Stimulated activated CD4-positive, alpha-beta T cell treated with anti-CD3 and anti-CD28 coated beads, Interleukin-4, amount 100 ng/mL, for 1 hour (primary cell): ENCODE measurements at regions not wholly inside any gene's neighbourhood (a gene's known extent, or its start where the extent isn't known, plus 50 kb on each side); places are given as distances from the start of the nearest gene placed in this dataset.

Experiments
- DNase-seq: peaks from one replicate; pipeline ENCODE4 v3.0.0-alpha.2; 2020

DNA sequence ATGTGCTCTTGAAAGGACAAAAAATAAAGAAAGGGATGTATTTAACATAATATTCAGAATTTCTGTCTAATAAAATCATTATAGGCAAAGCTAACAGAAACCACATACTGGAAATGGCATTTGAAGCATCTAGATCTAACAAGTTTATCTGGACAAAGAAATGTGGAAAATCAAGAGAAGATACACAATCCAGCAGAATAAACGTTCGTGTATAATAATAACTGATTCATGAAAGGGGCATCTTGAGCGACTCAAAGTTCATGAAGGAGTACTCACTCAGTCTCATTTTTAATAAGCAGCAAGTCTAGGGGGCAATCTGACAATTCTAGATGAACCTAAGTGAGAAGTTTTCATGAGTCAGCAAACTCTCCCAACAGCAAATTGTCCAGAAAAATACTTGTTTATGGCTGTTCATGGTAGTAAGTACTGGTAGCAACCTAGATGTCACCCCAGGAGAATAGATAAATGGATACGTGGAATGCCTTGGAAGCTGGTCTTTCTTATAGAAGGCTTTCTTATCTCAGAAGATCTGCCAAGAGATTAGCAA is 541.8 kb downstream of the INHBA start:
- no peak for DNase-seq

DNA sequence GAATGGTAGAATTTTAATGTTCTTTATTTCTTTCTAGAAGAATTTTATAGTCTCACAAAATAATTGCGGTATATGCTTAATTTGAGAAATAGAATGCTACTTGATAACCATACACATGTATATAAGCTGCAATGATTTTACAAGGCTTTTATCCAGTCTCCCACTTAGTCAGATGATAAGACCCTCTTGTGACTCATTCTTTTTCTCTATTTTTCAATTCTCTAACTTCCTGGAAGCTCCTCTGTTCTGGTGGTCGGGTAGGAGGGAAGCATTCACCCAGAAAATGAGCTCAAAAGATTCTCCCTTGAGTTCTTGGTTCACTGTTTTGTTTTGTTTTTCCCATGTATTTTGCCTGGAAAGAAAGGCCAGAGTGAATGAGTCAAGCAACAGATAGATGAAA is 546.6 kb downstream of the INHBA start:
- DNase-seq, result no peak

DNA sequence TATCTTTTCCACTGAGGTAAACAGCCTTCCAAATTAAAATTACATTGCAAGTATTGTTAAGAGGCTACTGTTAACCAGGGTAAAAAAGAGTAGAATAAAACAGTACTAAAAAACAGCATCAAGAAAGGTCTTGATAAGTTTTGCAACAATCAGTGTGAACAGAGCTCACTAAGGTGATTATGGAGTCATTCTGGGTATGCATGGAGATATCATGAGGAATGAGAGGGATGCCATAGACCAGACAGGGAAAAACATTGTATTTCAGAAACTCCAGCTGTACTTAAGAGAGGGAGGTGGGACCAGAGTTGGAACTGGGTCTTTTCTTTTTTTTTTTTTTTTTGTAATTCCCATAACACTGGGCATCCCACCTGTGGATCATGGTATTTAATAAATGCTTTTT is 549.6 kb downstream of the INHBA start:
- no peak for DNase-seq

DNA sequence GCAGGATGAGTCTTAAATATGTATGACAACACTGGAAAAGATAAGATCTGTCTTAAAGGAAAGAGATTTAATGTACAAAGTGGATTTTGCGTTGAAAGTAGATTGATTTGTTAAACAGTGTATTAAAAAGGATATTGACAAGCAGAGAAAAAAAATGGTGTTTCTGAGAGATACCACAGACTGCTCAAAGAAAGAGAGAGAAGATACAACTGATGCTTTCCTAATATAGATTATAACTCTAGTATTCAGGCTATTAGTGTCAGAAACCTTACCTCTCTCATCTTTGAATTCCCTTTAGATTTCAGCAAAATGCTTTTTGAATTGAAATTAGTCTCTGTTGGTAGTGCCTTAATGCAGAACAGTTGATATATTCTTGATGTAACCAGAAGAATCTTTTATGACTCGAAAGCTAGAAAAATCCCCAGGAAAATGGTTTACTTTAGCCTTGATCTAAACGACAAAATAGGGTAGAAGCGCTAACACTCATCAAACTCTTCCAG is 550.7 kb downstream of the INHBA start:
- no peak for DNase-seq

DNA sequence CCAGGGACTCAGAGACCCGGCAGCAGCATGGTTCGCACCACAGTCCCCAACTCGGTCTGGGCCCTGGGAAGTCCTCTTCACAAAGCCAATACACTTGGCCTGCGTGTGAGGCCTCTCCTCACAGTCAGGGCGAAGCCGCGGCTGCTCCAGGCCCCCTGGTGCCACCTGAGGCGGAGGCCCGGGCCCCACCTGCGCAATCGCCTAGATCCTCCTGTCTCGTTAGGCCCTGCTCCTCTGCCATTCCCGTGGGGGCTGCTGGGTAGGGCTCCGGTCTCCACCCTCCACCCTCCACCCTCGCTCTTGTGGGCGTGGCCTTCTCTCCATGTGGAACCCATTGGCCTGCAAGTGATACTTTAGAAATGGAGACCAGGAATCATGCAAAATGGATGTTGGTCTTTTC is 553.3 kb downstream of the INHBA start:
- no peak for DNase-seq

DNA sequence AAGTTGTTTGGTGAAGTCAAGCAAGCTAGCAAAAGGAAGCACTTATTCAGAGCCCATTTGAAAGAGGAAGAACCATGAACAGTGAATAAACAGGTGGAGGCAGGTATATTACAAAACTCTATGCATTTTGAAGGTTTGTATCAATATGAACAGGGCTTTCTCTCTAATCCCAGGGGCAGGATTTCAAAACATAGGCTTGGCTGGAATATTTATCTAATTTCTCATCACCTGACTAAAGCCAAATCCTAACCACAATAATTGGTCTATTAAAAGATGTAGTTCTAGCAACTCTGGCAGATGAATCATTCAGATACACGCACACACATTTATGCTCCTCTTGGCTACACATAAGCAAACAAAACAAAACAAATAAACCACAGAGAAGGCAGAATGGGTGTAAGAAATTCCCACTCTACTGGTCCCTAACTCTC is 554.4 kb downstream of the INHBA start:
- no peak for DNase-seq

DNA sequence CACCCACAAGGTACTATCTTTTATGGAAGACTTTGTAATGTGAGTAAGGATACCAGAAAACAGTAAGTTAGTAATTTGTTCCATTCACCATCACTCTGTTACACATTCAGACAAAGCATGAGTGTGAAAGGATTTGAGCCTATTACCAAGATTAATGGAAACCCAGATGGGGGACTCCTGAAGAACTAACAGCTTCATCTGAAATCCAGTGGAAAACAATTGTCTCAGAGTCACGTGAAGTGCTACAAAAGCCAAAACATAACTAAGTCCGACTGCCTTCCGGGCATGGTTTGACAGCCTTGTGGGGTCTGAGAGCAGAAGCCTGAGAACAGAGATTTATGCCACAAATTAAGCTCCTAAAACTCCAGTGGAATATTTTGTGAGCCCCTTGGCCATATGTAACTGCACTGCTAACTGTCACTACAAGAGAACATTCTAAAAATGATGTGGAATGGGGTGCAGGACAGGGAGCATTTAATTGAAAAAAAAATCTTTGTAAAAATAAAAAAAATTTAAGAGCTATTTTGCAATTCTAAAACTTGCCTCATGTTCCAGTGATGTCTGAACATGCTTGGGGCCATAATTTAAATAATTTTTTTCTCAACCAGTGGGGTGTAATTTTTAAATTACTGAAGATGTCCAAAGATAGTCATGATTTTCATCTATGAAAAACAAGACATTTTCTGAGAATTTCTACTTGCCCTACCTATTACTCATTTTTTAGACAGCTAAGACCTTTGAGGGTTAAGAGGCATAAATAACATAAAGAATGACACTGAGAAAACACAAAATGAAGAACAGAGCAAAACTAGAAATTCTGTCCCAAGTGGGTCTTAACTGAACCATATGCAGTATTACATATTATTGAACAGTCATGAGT is 555.0 kb downstream of the INHBA start:
- no peak for DNase-seq

DNA sequence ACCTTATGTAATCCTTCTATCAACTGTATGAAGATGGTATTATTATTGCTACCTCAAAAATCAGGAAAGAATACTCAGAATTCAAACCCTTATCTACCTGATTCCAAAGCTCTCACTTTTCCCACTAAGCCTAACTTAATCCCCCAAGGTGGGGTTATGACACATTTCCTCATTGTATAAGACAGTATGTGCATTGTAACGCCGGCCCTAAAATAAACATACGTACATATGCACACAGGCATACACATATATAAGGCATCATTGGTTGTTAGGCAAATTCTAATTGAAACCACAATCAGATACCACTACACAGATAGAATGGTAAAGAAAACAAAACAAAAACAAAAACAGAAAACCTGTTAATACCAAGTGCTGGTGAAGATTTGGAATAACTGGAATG is 556.5 kb downstream of the INHBA start:
- DNase-seq, result no peak

DNA sequence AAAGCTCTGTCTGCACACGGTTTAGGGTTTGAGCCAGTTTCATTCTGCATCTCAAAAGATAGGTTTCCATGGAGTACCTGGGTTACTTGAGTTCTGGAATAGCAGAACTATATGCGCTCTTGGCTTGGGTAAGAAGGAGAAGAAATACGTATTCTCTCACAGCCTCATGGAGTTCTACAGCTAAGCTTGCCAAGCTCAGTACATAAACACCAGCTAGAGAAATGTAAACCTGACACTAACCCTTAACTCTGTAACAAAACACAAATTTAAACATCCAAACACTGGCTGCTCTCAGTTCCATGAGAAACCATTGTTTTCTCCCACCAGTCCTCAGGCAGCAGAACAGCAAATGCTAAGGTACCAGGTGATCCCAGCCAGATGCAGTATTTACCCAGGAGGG is 557.2 kb downstream of the INHBA start:
- no peak for DNase-seq

DNA sequence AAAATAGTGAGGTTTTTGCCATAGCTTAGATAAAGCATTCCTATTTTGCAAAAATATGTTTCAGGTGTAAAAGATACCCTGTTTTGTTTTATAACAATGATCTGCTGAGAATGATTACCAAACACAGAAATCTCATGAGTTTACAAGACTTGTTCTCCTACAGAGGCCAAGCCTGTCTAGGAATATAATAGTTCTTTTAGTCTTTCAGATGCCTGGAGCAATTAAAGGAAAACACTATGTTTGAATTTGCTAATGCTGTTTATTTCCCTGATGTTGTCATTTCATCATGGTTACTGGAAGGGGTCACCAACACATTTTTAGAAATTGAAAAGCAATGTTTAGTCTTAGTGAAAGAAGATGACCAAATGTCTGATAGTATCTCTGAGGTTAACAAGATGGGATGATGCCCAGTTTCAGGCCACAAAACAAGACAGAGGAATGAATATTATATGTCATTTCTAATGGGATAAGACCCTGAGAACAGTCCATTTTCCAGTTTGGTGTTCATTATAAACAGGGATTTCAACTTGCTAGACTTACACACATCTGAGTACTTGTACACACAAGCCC is 559.9 kb downstream of the INHBA start:
- no peak for DNase-seq

DNA sequence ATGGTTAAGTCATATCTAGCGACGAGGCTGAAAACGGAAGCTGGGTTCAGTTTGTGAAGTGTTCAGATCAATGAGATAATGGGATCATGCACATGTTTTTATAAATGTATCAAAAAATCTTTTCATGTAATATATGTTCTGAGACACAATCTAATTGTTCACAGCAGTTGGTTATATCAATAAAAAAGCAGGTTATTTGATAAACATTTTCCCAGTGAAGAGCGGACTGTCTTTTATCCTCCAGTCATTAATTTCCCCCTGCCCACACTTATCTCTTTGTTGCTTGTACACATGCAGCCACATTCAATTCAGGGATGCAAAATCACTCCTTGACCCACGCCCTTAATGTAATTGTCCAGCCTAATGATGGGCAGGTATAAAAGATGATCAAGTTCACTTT is 563.1 kb downstream of the INHBA start:
- DNase-seq, result no peak

DNA sequence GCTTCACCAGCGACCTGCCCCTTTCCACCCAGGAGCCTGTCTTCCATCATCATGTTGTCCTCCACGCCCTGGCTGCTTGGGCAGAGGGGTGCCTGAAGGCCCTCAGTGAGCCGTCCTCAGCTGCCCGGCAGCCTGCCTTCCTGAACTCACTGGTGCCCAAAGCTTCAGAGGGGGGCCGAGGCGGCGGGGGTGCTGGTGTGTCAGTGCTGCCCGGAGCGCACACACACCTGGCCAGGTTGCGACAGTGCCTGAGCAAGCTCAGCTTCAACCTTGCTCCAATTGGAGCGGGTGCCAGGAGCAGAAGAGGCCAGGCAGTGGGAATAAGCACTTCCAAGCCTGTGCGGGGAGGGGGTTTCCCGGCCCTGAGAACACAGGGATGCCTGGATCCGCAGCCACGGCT is 566.3 kb downstream of the INHBA start:
- no peak for DNase-seq

DNA sequence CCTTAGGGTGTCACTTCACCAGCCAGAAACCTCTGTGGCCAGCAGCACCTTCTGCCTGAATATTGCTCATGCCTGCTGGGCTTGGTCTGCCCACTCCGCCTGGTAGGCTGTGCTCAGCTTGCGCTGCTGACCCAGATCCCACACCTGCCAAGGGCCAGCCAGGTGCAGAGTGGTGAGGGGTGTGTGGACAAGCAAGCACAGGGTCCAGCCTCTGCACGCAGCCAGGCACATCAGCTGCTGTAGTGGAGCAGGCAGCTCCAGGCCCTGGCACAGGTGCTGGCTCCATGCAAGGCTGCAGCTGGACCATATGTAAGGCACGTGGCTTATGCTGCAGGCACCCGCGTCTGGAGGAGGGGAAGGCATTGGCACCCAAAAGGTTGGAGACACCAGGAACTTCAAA is 567.4 kb downstream of the INHBA start:
- DNase-seq, result no peak

DNA sequence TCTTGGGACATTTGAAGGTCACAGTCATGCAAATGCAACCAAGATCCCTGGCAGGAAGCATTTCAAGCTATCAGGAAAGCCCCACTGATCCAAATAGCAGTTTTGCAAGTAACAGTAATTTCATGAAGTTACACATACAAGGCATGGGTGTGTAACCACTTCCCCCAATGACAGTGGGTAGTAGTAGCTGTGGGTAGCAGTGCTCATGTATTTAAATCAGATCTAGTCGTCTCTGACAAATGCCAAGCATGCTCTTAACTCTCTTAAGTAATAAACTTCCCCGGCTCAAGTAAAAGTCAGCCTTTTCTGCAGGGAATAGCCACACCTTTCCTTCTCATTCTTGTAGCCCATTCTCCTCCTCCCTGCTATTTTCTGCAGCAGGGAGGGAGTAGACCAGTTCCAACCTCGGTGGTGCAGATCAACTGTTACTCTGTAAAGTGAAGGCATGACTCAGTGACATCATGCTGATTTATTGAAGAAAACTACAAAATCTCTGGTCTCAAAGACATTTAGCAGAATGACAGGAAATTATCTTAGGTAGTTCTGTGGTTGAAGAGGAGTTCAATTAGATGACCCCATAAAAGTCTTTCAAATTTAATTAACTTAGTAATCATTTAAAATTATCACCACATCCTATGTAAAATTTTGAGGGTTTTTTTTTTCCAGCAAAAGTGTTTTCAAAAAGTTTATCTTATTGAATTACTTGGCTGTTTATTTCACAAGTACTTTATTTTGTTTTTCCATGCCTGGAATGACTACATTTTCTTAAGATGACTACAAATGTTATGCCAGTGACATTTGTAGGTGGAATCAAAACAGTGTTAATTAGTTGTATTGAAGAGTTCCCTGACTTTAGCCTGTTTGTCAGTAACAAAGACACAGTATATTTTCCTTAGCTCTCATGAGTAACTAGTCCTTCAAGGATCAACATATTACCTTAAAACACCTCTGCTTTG is 568.3 kb downstream of the INHBA start:
- no peak for DNase-seq

DNA sequence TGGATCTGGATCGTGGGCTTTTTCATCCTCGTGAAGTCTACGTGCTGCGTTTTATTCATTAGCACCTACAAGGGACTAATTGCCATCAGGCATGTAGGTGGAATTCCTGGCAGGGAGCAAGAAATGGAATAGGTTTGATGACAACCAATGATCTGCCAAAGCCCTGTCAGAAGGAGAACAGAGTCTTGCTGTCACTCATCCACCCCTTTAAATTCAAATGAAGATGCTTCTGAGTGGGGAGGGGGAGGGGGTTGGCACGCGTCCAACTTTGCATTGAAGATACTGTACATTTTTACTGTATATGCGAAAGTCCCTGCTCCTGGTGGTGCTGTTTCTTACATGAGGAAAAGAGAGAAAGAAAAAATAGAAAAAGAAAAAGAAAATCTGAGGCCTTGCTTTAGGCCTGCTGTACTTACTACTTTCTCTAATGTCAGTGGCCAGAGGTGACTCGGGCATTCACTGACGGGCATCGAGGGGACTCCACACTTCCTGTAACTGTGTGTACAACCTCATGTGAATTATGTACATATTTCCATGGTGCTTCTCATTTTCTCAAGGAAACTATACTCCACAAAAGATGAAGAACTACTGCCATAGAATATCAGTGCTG is 569.1 kb downstream of the INHBA start:
- no peak for DNase-seq

DNA sequence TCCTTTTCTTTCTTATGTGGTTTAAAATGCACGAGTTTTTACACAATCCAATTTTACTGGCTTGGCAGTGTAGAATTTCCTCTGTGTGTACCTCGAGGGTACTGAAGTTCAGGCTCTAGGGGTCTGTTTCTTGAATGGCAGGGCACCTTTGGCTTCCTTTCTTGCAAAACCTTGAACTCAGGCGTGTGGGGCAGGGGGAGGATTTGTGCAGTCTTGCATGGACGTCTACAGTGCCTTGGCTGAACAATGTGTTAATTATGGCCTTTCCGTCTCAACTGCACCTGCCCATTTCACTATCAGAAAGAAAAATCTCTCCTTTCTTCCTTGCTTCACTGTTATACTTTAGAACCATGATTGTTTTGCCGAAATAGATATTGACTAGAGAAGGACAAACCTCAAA is 570.9 kb downstream of the INHBA start:
- no peak for DNase-seq

DNA sequence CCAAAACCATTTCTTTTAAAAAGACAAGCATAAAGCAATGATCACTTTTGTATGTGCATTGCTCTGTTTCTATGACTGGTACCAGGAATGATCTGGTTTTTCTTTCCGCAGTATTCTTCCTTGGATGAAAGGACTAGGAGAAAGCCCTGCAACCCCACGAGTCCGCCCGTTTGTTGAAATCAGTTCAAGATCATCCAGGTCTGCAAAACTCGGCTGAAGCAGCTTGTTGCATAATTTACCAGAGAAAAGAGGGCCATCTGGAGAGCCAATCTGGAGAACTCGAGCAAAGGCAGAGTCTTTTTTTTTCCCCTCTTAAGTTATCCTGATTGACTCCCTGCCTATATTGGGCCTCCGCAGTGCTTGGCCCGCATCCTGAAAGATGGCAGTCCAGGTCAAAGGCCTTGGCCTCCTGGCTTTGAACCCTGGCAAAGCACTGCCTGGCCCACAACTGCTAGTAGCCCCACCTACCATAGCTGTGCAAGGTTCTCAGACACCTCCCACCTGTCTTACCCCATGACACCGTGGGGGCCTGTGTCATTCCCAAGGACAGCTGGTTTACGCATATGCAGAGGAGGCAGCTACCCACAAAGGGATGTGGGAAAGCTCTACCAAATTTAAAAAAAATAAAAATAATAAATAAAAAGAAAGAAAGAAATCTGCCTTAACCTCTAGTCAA is 572.2 kb downstream of the INHBA start:
- no peak for DNase-seq

DNA sequence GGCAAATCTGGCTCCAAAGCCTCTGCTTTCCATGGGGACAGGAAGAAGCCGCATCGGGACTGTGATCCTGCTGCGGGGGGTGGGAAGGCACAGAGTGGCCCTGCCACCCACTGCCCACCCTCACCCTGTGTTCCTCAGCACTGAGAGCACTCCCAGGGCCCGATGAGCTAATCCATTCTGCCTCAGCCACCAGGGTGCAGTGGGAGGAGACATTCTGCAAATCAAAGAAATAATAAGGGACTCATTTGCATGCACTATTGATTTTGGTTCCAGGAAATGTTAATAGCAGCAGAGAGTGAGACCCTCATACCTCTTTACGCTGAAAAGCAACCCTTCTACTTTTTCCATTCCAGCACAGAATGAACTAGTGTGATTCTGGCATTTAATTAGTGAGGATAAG is 572.8 kb downstream of the INHBA start:
- DNase-seq, result no peak

DNA sequence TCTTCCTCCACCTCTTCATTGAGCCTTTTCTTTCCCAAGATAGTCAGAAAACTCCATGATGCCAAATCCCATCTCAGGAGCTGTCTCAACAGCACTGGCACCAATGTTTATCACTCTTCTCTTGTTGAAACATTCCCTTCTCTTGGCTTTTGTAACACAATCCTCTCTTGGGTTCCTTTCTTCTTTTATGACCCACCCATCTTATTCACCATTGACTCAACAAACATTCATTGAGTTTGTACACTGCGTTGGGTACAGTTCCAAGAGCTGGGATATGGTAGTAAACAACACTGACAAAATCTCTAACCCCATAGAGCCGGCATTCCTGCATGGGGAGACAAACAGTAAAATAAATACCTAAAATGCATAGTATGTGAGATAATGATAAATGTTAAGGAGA is 577.5 kb downstream of the INHBA start:
- DNase-seq, result no peak

DNA sequence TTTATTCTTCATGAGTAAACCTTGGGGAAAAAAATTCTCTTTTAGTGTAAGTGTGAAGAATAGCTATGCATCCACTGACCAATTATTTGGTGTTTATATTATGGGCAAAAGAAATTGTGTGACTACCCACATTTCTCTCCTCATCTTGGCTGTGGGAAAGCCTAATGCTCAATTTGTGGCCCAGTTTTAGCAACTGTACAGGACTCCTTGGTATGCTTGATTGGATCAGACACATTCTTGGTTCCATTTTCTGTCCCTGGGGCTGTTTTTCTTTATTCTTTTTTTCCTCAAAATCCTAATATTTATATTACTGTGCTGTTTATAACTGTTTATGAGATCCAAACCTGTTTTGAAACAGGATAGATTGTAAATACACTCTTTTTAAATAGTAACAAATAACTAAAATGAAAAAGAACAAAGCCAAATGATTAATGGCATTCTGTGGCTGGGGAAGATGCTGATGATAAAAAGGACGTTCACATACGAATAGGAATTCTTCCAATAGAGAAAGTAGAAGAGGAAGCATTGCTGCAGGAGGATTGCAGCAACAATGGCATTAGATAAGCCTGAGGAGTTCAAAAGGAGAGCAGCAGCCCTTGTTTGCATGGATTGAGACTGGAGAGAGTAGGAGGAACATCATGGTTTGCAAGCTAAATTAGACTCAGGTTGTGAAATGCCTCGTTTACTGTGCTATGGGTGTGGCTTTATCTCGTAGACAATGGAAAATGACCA is 580.5 kb downstream of the INHBA start:
- no peak for DNase-seq

DNA sequence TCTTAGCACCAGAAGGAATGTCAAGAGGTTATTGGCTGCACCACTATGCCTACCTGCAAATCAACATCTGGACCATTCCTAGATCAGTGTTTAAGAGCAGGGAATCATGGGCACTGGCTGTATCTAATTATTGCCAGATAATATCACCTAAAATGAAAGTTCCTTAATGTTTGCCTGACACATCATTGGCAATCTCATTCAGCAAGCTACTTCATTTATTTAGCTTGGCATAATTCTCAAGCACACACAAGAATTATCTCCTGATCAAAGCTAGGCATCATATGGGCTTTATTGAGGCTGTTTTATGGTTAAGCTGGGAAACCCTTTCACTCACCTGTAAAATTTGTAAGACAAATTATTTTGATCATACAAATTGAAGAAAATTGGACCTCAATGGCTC is 581.7 kb downstream of the INHBA start:
- DNase-seq, result no peak
